HEK293T (cell line): ENCODE measurements at regions not wholly inside any gene's neighbourhood (a gene's known extent, or its start where the extent isn't known, plus 50 kb on each side); places are given as distances from the start of the nearest gene placed in this dataset.
A peak's percentile ranks its signal among the peaks of the same experiment; 100 is the strongest.
"Not testable (repeated sequence)": the region's sequence is repeated elsewhere in the genome, so short reads cannot be mapped to it uniquely, and the experiment has no call there.

Experiments
- CTCF ChIA-PET: fragments of 350-600 bp; formaldehyde crosslinking; extraction: SDS; loops from one replicate; lab custom pipeline; 2021; ENCODE audit warnings: antibody characterized with exemption, inconsistent platforms; lab: Yijun Ruan, JAX
- POLR2A ChIA-PET: fragments of 350-600 bp; formaldehyde crosslinking; extraction: SDS; loops from one replicate; lab custom pipeline; 2020; ENCODE audit warnings: antibody characterized with exemption, inconsistent platforms; lab: Yijun Ruan, JAX
- DNase-seq: peaks from one replicate; pipeline ENCODE4 v3.0.0; 2012; ENCODE audit warnings: mixed read lengths; ENCODE audit errors: extremely low spot score
- ARNT ChIP-seq: fragments of 450-650 bp; IDR thresholded peaks from 2 replicates; pipeline ENCODE4 v1.6.1; 2017; ENCODE audit warnings: mild to moderate bottlenecking
- BHLHE40 ChIP-seq: fragments of 450-650 bp; IDR thresholded peaks from 2 replicates; pipeline ENCODE4 v1.6.1; 2016; ENCODE audit warnings: mild to moderate bottlenecking, moderate library complexity, borderline replicate concordance
- CTBP1 ChIP-seq: fragments of 450-650 bp; IDR thresholded peaks from 2 replicates; pipeline ENCODE4 v1.6.1; 2016; ENCODE audit warnings: borderline replicate concordance
- ELF4 ChIP-seq: fragments of 450-650 bp; IDR thresholded peaks from 2 replicates; pipeline ENCODE4 v1.6.1; 2017; ENCODE audit warnings: antibody characterized with exemption
- FOXA1 ChIP-seq: fragments of 450-650 bp; IDR thresholded peaks from 2 replicates; pipeline ENCODE4 v1.6.1; 2016; ENCODE audit warnings: mild to moderate bottlenecking
- FOXK2 ChIP-seq: fragments of 450-650 bp; IDR thresholded peaks from 2 replicates; pipeline ENCODE4 v1.6.1; 2016; ENCODE audit warnings: mild to moderate bottlenecking
- FOXM1 ChIP-seq: fragments of 450-650 bp; IDR thresholded peaks from 2 replicates; pipeline ENCODE4 v1.6.1; 2017; ENCODE audit warnings: mild to moderate bottlenecking, borderline replicate concordance
- HDGF ChIP-seq: fragments of 450-650 bp; IDR thresholded peaks from 2 replicates; pipeline ENCODE4 v1.6.1; 2017; ENCODE audit warnings: antibody characterized with exemption, borderline replicate concordance
- L3MBTL2 ChIP-seq: fragments of 450-650 bp; conservative IDR thresholded peaks from 2 replicates; pipeline ENCODE4 v1.6.1; 2016; ENCODE audit warnings: mild to moderate bottlenecking
- LEF1 ChIP-seq: fragments of 450-650 bp; IDR thresholded peaks from 2 replicates; pipeline ENCODE4 v1.6.1; 2017; ENCODE audit warnings: mild to moderate bottlenecking, borderline replicate concordance
- NFRKB ChIP-seq: fragments of 450-650 bp; IDR thresholded peaks from 2 replicates; pipeline ENCODE4 v1.6.1; 2016; ENCODE audit warnings: mild to moderate bottlenecking, moderate library complexity
- SP1 ChIP-seq: fragments of 450-650 bp; IDR thresholded peaks from 2 replicates; pipeline ENCODE4 v1.6.1; 2017
- SUZ12 ChIP-seq: fragments of 450-650 bp; IDR thresholded peaks from 2 replicates; pipeline ENCODE4 v1.6.1; 2016; ENCODE audit warnings: mild to moderate bottlenecking
- TARDBP ChIP-seq: fragments of 450-650 bp; IDR thresholded peaks from 2 replicates; pipeline ENCODE4 v1.6.1; 2016
- ZNF384 ChIP-seq: fragments of 450-650 bp; IDR thresholded peaks from 2 replicates; pipeline ENCODE4 v1.6.1; 2016
- TF ChIP-seq, protein P1 (sequence below): fragments of 450-650 bp; IDR thresholded peaks from 2 replicates; pipeline ENCODE4 v1.6.1; 2016

DNA sequence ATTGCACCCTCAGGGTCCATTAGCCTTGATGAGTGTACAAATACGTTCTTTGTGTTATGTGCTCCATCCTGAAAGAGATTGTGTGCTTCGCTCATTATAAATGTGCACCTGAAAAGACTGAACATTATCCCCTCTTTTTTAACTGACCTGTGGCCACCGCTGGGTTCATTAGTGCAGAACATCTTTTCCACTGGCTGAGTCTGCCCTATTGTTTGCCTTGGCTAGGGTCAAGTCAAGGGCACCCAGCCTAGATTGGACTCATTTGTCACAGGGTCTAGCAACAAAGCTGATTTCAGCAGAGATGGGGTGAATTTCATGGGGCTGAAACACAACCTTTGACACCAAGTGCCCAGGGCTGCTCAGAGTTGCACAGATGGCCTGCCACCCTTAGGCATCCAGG is 764.1 kb upstream of the ARRDC3 start:
- ChIA-PET POLR2A (no interaction called here), CTCF (no interaction called here)
- TF ChIP-seq CTBP1 (no peak), ARNT (no peak), TARDBP (no peak), FOXM1 (no peak), ELF4 (no peak), HDGF (no peak)
- TF ChIP-seq, protein P1, sequence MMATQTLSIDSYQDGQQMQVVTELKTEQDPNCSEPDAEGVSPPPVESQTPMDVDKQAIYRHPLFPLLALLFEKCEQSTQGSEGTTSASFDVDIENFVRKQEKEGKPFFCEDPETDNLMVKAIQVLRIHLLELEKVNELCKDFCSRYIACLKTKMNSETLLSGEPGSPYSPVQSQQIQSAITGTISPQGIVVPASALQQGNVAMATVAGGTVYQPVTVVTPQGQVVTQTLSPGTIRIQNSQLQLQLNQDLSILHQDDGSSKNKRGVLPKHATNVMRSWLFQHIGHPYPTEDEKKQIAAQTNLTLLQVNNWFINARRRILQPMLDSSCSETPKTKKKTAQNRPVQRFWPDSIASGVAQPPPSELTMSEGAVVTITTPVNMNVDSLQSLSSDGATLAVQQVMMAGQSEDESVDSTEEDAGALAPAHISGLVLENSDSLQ, result no peak
- no peak for DNase-seq

DNA sequence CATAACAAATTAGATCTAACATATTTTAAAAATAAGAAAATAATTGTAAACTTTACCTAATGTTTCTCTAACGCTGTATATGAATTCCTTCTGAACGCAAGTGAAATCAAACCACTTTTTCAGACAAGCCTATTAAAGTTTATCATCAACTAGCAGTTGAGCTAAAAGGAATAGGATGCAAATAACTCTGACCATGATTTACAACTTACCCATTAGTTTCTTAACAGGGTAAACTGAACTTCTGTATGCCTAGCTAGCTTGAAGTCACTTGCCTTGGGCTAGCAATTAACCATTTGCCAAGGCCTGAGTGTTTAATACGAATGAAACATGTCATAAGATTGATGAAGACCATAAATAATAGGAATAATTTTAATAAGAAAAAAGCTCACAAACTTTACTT is 762.7 kb upstream of the ARRDC3 start:
- DNase-seq, result no peak
- ChIA-PET CTCF (no interaction called here), POLR2A (no interaction called here)
- TF ChIP-seq, protein P1, result peak; percentile 80
- TF ChIP-seq ARNT (peak; percentile 22; the same call in 1 of the 2 replicates), SP1 (no peak)

DNA sequence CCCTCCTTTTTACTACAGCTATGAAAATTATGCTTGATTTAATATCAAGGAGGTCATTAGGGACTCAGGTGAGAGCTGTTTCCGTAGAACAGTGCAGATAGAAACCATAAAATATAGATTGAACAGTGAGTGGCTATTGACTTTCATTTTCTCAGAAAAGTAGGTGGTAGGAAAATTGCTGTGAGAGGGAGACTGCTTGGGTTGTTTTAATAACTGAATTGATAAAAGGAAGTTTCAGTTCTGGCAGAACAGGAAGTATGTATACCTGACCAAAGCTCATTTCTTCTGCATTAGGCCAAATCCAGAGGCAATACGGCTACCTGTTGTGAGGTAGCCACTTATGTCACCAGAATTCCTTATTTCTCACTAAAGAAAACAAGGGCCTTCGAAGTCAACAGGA is 761.7 kb upstream of the ARRDC3 start:
- POLR2A ChIA-PET, result no interaction called here
- CTCF ChIA-PET, result no interaction called here
- TF ChIP-seq HDGF (no peak), CTBP1 (no peak), TARDBP (no peak), BHLHE40 (no peak), FOXK2 (no peak), ELF4 (no peak), SP1 (no peak), SUZ12 (no peak), NFRKB (no peak), ZNF384 (no peak), ARNT (no peak), LEF1 (no peak), FOXM1 (no peak), L3MBTL2 (no peak), FOXA1 (no peak)
- TF ChIP-seq, protein P1, result no peak
- DNase-seq, result no peak

DNA sequence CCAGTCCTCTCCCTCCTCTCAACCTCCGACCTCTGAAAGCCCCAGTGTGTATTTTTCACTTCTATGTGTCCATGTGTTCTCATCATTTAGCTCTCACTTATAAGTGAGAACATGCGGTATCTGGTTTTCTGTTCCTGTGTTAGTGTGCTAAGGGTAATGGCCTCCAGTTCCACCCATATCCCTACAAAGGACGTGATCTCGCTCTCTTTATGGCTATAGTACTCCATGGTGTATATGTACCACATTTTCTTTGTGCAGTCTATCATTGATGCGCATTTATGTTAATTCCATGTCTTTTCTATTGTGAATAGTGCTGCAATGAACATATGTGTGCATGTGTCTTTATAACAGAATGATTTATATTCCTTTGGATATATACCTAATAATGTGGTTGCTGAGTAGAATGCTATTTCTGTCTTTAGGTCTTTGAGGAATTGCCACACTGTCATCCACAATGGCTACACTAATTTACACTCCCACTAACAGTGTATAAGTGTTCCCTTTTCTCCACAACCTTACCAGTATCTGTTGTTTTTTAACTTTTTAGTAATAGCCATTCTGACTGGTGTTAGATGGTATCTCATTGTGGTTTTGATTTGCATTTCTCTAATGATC is 749.3 kb upstream of the ARRDC3 start:
- POLR2A ChIA-PET, DNase-seq, CTCF ChIA-PET: not testable (repeated sequence)

DNA sequence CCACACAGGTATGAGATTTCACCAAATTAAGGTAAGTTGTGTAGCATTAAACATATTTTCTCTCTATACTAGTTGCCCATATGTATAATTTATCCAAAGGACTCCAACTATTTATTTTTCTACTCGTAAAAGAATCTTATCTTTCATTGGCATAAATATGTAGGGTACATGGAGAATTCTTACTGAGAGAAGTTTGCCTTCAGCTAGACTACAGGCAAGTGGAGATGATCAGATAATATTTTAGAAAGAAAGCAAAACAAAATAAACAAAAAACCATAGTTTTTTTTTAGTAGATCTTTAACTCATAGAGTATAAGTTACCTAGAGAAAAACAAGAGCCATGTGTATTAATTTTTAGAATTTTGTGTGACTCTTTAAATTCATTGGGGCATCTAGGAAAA is 743.1 kb upstream of the ARRDC3 start:
- CTCF ChIA-PET, result no interaction called here
- no peak for DNase-seq
- TF ChIP-seq SUZ12 (no peak), CTBP1 (no peak), FOXM1 (no peak), ZNF384 (no peak), HDGF (no peak), ARNT (no peak), TARDBP (no peak), LEF1 (no peak), L3MBTL2 (no peak), ELF4 (no peak), SP1 (no peak)
- TF ChIP-seq, protein P1, result no peak
- POLR2A ChIA-PET, result no interaction called here

DNA sequence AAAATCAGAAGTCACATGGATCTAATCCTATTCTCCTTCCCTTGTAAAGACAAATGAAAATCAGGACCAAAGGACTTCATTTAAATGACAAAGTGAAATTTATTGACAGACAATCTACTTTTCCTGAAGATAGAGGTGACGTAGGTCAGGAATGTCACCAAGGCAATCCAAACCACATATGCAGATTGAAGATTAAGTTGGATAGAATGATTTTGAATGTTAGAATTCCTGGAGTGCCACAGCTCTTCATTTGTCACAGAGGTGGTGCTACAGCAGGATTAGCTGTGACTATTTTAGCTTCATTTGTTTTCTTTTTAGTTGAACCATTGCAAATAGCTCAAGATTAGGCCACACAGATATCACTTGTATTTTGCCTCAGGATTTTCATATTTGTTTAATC is 736.0 kb upstream of the ARRDC3 start:
- no peak for DNase-seq
- ChIA-PET POLR2A (no interaction called here), CTCF (no interaction called here)
- TF ChIP-seq ELF4, result no peak
- no peak for TF ChIP-seq CTBP1
- no peak for TF ChIP-seq ARNT
- no peak for TF ChIP-seq FOXM1
- no peak for TF ChIP-seq LEF1
- no peak for TF ChIP-seq SP1
- TF ChIP-seq L3MBTL2, result no peak
- no peak for TF ChIP-seq ZNF384
- TF ChIP-seq NFRKB, result no peak
- no peak for TF ChIP-seq TARDBP
- no peak for TF ChIP-seq BHLHE40
- no peak for TF ChIP-seq SUZ12
- no peak for TF ChIP-seq HDGF

GRCh38 chr5:92106808-92107207 is 723.7 kb upstream of the ARRDC3 start:
- no peak for DNase-seq
- POLR2A ChIA-PET, result no interaction called here
- TF ChIP-seq FOXK2, result no peak
- CTCF ChIA-PET, result no interaction called here
